ENCODE measurements at regions not wholly inside any gene's neighbourhood (a gene's known extent, or its start where the extent isn't known, plus 50 kb on each side); places are given as distances from the start of the nearest gene placed in this dataset.

- TF ChIP-seq CTCF (IDR thresholded peaks at IDR 0.05) (no peak), EP300 (IDR thresholded peaks at IDR 0.05) (no peak)
These were observed 184.4 kb downstream of the MAF start for GRCh38 chr16:79415983-79416640.

Data from tibial nerve (tissue), 4 donors.